B cell (primary cell): ENCODE measurements at regions not wholly inside any gene's neighbourhood (a gene's known extent, or its start where the extent isn't known, plus 50 kb on each side); places are given as distances from the start of the nearest gene placed in this dataset.

Source experiments
- ATAC-seq: fragments of 200-7000 bp; cut with Tn5 transposase; one replicate; pipeline ENCODE4 v1.10.0; 2021; ENCODE audit warnings: low read depth, mild to moderate bottlenecking, moderate number of reproducible peaks, moderate library complexity
- CTCF ChIA-PET: fragments of 350-600 bp; sonication (Branson Sonifier 250); formaldehyde crosslinking; loops from one replicate; lab custom pipeline; 2021; ENCODE audit warnings: antibody characterized with exemption, inconsistent platforms; lab: Charles Lee
- POLR2A ChIA-PET: fragments of 350-600 bp; sonication (Branson Sonifier 250); formaldehyde crosslinking; loops from one replicate; lab custom pipeline; 2021; ENCODE audit warnings: antibody characterized with exemption; lab: Charles Lee
- DNase-seq: peaks from one replicate; pipeline ENCODE4 v3.0.0; 2013
- H2AFZ ChIP-seq: 2 replicates; pipeline ENCODE4 v1.6.1; 2012; ENCODE audit warnings: mild to moderate bottlenecking, low read depth, low read length; ENCODE audit not compliant: insufficient read depth, poor library complexity, severe bottlenecking
- H3K27ac ChIP-seq, 2 donors: 1 replicate in 1 of 2; 2 replicates in 1 of 2; pipeline ENCODE4 v1.5.1; 2012 to 2013; ENCODE audit warnings: low read length in 2 of 2, mild to moderate bottlenecking in 2 of 2, moderate library complexity in 1 of 2
- H3K27me3 ChIP-seq, 4 experiments: fragments of 200-600 bp in 1 of 4; sonication (generic) in 1 of 4; replicated peaks in 1 of 4; 1 replicate in 2 of 4; 2 replicates in 2 of 4; pipeline versions ENCODE4 v1.6.1 to v1.7.0; 2013 to 2016; ENCODE audit warnings: low read length in 3 of 4, mild to moderate bottlenecking in 2 of 4, mixed read lengths in 1 of 4, moderate library complexity in 1 of 4; ENCODE audit not compliant: insufficient read depth in 4 of 4, control insufficient read depth in 3 of 4; ENCODE audit errors: control extremely low read depth in 1 of 4
- H3K36me3 ChIP-seq, 2 experiments: replicated peaks in 1 of 2; 1 replicate in 1 of 2; 2 replicates in 1 of 2; pipeline versions ENCODE4 v1.6.1 to v1.7.1; 2013; ENCODE audit warnings: low read length in 1 of 2; ENCODE audit not compliant: insufficient read depth in 2 of 2, control insufficient read depth in 1 of 2; ENCODE audit errors: control extremely low read depth in 1 of 2, extremely low read depth in 1 of 2
- H3K4me1 ChIP-seq, 2 donors: fragments of 200-600 bp in 1 of 2; sonication (generic) in 1 of 2; 1 replicate in 1 of 2; 2 replicates in 1 of 2; pipeline versions ENCODE4 v1.5.1 to v1.6.1; 2013 to 2017; ENCODE audit warnings: low read length in 2 of 2; ENCODE audit not compliant: control insufficient read depth in 2 of 2, insufficient read depth in 2 of 2
- H3K4me2 ChIP-seq: replicated peaks from 2 replicates; pipeline ENCODE3; 2012; ENCODE audit warnings: mild to moderate bottlenecking, low read depth, low read length; ENCODE audit not compliant: poor library complexity, severe bottlenecking
- H3K4me3 ChIP-seq, 5 experiments: fragments of 200-600 bp in 1 of 5; sonication (generic) in 1 of 5; 1 replicate in 3 of 5; 2 replicates in 2 of 5; pipeline versions ENCODE4 v1.5.1 to v1.7.0; 2011 to 2016; ENCODE audit warnings: low read length in 4 of 5, mild to moderate bottlenecking in 4 of 5, low read depth in 2 of 5, control low read depth in 1 of 5, moderate library complexity in 1 of 5; ENCODE audit not compliant: insufficient read depth in 1 of 5; ENCODE audit errors: control extremely low read depth in 1 of 5, extremely low read depth in 1 of 5
- H3K79me2 ChIP-seq: fragments of 200-600 bp; sonication (generic); one replicate; pipeline ENCODE4 v1.6.0; 2016; ENCODE audit warnings: low read length; ENCODE audit not compliant: control insufficient read depth, insufficient read depth
- H3K9ac ChIP-seq: fragments of 200-600 bp; sonication (generic); 2 replicates; pipeline ENCODE4 v1.6.1; 2017; ENCODE audit warnings: mild to moderate bottlenecking, low read length, moderate library complexity
- H3K9me3 ChIP-seq, 3 donors: one replicate each; pipeline versions ENCODE4 v1.6.1 to v1.7.1; 2013; ENCODE audit warnings: low read length in 2 of 3; ENCODE audit not compliant: control insufficient read depth in 2 of 3, insufficient read depth in 1 of 3; ENCODE audit errors: control extremely low read depth in 1 of 3
- H4K20me1 ChIP-seq: 2 replicates; pipeline ENCODE4 v1.6.0; 2012; ENCODE audit warnings: mild to moderate bottlenecking, low read length; ENCODE audit not compliant: insufficient read depth, control insufficient read depth, poor library complexity, severe bottlenecking
- H3K27ac Mint-ChIP-seq: one replicate; pipeline ENCODE4 v1.8.0; 2021; ENCODE audit warnings: mixed read lengths
- H3K27me3 Mint-ChIP-seq: one replicate; pipeline ENCODE4 v1.8.0; 2021; ENCODE audit warnings: mixed read lengths
- H3K4me1 Mint-ChIP-seq: one replicate; pipeline ENCODE4 v1.8.0; 2021; ENCODE audit warnings: mixed read lengths
- H3K4me3 Mint-ChIP-seq: one replicate; pipeline ENCODE4 v1.8.0; 2021; ENCODE audit warnings: mixed read lengths
- H3K9me3 Mint-ChIP-seq: one replicate; pipeline ENCODE4 v1.8.0; 2022; ENCODE audit warnings: mixed read lengths; ENCODE audit not compliant: insufficient read depth
- CTCF ChIP-seq: fragments of 200-600 bp; IDR thresholded peaks from one replicate; pipeline ENCODE4 v1.8.0; 2022; ENCODE audit warnings: antibody characterized with exemption, mild to moderate bottlenecking
- EZH2 ChIP-seq: IDR thresholded peaks from 2 replicates; pipeline ENCODE4 v1.6.1; 2012; ENCODE audit warnings: borderline replicate concordance, low read depth, mild to moderate bottlenecking, moderate library complexity, low read length; ENCODE audit not compliant: insufficient read depth, poor library complexity, severe bottlenecking
- WGBS: methylation state at CpG from one replicate; pipeline ENCODE4 v1.1.5; 2013; ENCODE audit warnings: missing lambda C conversion rate; ENCODE audit not compliant: insufficient coverage; 5-methylcytosine and 5-hydroxymethylcytosine counted together
- intact Hi-C: fragments of 100-400 bp; cut with micrococcal nuclease; formaldehyde crosslinking; loops from one replicate; pipeline ENCODE4 v1.10.0; 2022

GRCh38 chr4:41844327-41844726 lies 90.9 kb upstream of the TMEM33 start:
- no peak for DNase-seq
- no peak overlapping the region for H3K9ac ChIP-seq
- no peak for ATAC-seq
- peaks cover 18% of the 10 kb centered on the region for H3K27me3 Mint-ChIP-seq
- no peaks in the 10 kb centered on the region for H3K79me2 ChIP-seq
- no peak overlapping the region for H3K4me3 ChIP-seq
- ChIA-PET CTCF (no interaction called here), POLR2A (no interaction called here)
- no peaks in the 10 kb centered on the region for H3K4me1 ChIP-seq
- no peaks in the 10 kb centered on the region for H3K9me3 ChIP-seq
- H3K4me2 ChIP-seq: no peak overlapping the region
- no peak overlapping the region for H3K27ac Mint-ChIP-seq
- intact Hi-C loops: no loop called here
- H2AFZ ChIP-seq: no peak overlapping the region
- H4K20me1 ChIP-seq: no peaks in the 10 kb centered on the region
- H3K4me3 Mint-ChIP-seq: no peak overlapping the region
- no peaks in the 10 kb centered on the region for H3K36me3 ChIP-seq
- peaks cover 0 to 6% (median 0%) of the 10 kb centered on the region in 4 experiments for H3K27me3 ChIP-seq
- no peak overlapping the region for H3K27ac ChIP-seq
- peaks cover 5% of the 10 kb centered on the region for H3K9me3 Mint-ChIP-seq
- no peaks in the 10 kb centered on the region for H3K4me1 Mint-ChIP-seq
- TF ChIP-seq EZH2 (no peak), CTCF (no peak)

DNA sequence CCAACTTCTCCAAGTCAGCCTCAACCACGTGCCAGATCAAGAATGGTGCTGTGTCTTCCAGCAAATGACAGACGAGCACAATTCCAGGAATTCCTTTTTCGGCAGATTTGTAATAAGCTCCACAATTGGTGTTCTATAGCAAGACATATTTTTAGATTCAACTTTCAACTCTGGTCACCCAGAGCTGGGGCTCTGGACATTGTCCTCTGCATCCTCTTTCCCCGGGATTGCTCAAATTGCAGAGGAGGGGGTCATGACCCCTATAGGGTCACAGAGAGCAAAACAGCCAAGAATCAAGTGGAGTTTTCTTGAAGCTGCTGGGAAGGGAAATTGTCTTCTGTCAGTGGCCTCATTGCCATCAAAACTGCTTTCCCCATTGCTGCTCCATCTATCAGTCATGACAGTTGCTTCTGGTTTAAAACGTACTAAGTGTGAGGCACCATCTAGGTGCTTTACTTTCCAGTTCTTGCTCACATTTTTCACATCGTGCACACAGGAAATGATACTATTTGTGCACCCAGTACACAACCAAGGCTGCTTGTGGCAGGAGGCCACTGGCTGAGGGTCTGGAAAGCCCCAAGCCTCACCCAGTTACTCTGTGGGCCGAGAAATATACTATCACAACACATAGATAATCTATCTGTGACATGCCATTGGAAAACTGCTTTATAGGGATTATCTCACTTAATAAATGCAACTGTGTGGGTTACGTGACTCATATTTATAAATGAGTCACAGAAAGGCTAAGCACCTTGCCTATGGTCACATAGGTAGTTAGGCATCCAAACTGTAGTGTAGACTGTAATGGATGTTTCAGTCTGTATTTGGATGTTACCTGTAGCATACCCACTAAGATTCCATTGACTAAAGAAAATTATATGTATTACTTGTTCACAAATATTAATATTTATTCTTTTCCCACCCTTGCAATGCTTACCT lies 91.7 kb upstream of the PHOX2B start:
- Mint-ChIP-seq H3K27me3 (peaks cover 19% of the 10 kb centered on the region), H3K4me1 (no peaks in the 10 kb centered on the region), H3K4me3 (no peak overlapping the region), H3K27ac (no peak overlapping the region), H3K9me3 (peaks cover 5% of the 10 kb centered on the region)
- H3K9ac ChIP-seq: no peak overlapping the region
- no peaks in the 10 kb centered on the region for H4K20me1 ChIP-seq
- no peaks in the 10 kb centered on the region for H3K4me1 ChIP-seq
- H3K79me2 ChIP-seq: no peaks in the 10 kb centered on the region
- peaks cover 0 to 6% (median 1%) of the 10 kb centered on the region in 4 experiments for H3K27me3 ChIP-seq
- intact Hi-C loops: no loop called here
- DNase-seq (no peak), ATAC-seq (no peak)
- CTCF ChIA-PET: no interaction called here
- 62% methylated on average over 5 of the region's 8 CpGs for WGBS
- H2AFZ ChIP-seq: no peak overlapping the region
- H3K36me3 ChIP-seq: no peaks in the 10 kb centered on the region
- H3K27ac ChIP-seq: no peak overlapping the region
- no peak overlapping the region for H3K4me3 ChIP-seq
- POLR2A ChIA-PET: no interaction called here
- no peaks in the 10 kb centered on the region for H3K9me3 ChIP-seq
- no peak overlapping the region for H3K4me2 ChIP-seq
- TF ChIP-seq CTCF: no peak
